GM12875 (cell line): ENCODE measurements at regions not wholly inside any gene's neighbourhood (a gene's known extent, or its start where the extent isn't known, plus 50 kb on each side); places are given as distances from the start of the nearest gene placed in this dataset.
"Not testable (repeated sequence)": the region's sequence is repeated elsewhere in the genome, so short reads cannot be mapped to it uniquely, and the experiment has no call there.

Experiments used
- H3K4me3 ChIP-seq: one replicate; pipeline ENCODE4 v1.5.1; 2011; ENCODE audit warnings: low read depth, low read length, control low read depth
- TF ChIP-seq, protein P1 (sequence below): IDR thresholded peaks from 2 replicates; pipeline ENCODE4 v1.5.1; 2011; ENCODE audit warnings: low read depth, mild to moderate bottlenecking, control low read depth, inconsistent platforms, low read length, moderate library complexity, borderline replicate concordance; ENCODE audit not compliant: insufficient read depth

DNA sequence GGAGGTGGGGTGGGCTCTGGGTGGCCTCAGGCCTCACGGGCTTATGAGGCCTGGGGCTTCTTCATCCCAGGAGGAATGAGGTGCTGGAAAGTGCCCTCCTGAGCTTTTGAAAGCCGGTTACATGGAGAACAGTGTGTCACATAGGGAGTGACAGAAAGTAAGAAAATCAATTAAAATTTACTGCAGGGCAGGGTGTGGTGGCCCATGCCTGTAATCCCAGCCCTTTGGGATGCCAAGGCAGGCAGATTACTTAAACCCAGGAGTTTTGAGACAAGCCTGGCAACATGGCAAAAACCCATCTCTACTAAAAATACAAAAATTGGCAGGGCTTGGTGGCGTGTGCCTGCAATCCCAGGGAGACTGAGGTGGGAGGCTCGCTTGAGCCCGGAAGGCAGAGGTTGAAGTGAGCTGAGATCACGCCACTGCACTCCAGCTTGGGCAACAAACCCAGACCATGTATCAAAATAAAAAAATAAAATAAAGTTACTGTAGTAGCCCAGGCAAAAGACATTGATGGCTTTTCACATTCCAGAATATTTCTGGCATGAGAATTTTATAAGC, 125.8 kb upstream of the DAPK1 start:
- H3K4me3 ChIP-seq, result no peak overlapping the region

DNA sequence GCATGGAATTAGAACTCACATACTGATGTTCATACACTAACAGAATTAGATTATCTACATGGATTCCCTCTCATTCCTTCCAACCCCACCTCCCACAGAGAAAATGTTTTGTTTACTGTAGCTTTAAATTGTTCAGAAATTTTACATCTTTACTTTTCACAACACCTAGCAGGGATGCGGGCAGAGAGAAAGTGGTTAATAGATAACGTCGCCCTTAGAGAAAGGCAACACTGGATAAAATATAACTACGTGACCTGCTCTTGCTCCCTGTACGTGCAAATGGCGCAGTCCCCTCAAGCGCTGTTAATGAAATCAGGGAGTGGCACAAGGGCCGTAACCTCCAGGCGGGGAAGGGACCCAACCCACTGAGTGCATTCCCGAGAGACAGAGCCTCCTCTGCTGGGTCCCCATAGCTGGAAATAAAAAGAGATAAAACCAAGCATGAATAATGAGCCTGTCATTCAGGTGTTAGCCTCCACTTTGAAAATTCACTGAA, 125.3 kb upstream of the DAPK1 start:
- TF ChIP-seq, protein P1, sequence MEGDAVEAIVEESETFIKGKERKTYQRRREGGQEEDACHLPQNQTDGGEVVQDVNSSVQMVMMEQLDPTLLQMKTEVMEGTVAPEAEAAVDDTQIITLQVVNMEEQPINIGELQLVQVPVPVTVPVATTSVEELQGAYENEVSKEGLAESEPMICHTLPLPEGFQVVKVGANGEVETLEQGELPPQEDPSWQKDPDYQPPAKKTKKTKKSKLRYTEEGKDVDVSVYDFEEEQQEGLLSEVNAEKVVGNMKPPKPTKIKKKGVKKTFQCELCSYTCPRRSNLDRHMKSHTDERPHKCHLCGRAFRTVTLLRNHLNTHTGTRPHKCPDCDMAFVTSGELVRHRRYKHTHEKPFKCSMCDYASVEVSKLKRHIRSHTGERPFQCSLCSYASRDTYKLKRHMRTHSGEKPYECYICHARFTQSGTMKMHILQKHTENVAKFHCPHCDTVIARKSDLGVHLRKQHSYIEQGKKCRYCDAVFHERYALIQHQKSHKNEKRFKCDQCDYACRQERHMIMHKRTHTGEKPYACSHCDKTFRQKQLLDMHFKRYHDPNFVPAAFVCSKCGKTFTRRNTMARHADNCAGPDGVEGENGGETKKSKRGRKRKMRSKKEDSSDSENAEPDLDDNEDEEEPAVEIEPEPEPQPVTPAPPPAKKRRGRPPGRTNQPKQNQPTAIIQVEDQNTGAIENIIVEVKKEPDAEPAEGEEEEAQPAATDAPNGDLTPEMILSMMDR, result no peak
- no peak overlapping the region for H3K4me3 ChIP-seq

More for the DNA sequence above, 125.8 kb upstream of the DAPK1 start:
- TF ChIP-seq, protein P1, result no peak

- H3K4me3 ChIP-seq, result not testable (repeated sequence)
- TF ChIP-seq, protein P1, result 0 out of 2 replicates have a peak, but pooled peaks have one; percentile 1
Observed at GRCh38 chr9:87374023-87374919, 123.4 kb upstream of the DAPK1 start.

- no peak overlapping the region for H3K4me3 ChIP-seq
- TF ChIP-seq, protein P1, result no peak
Observed at GRCh38 chr9:87375397-87376073, 122.1 kb upstream of the DAPK1 start.

GRCh38 chr9:87378676-87379075, 119.0 kb upstream of the DAPK1 start:
- H3K4me3 ChIP-seq, result no peak overlapping the region
- TF ChIP-seq, protein P1, result no peak

DNA sequence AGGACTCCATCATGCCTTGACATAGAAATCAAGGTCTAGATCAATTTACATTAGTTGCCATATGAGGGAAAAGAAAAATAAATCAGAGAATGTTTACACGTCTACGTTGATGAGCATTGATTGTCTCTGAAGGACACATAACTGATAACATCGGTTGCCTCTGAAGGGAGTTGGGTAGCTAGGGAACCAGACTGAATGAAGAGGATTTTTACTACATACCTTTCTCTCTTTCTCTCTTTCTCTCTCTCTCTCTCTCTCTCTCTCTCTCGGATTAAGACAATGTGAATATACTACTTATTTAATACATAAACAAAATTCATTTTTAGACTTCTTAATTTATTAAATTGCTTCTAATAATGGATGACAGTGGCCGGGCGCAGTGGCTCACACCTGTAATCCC, 118.4 kb upstream of the DAPK1 start:
- no peak overlapping the region for H3K4me3 ChIP-seq
- TF ChIP-seq, protein P1, result no peak
